BLaER1 treated with 17β-estradiol and CSF1 and Interleukin-3, amounts not matched to agents 10 nM and 100 nM (cell line): ENCODE measurements at regions not wholly inside any gene's neighbourhood (a gene's known extent, or its start where the extent isn't known, plus 50 kb on each side); places are given as distances from the start of the nearest gene placed in this dataset.

Experiments used
- H3K27ac ChIP-seq, 11 experiments: shearing (Covaris generic); formaldehyde crosslinking; 2 replicates each; pipeline ENCODE4 v1.8.1; 2022
- H3K27me3 ChIP-seq, 11 experiments: shearing (Covaris generic); formaldehyde crosslinking; 2 replicates each; pipeline ENCODE4 v1.8.1; 2022
- H3K36me3 ChIP-seq, 11 experiments: shearing (Covaris generic); formaldehyde crosslinking; 2 replicates each; pipeline ENCODE4 v1.8.1; 2022
- H3K4me1 ChIP-seq, 10 experiments: shearing (Covaris generic); formaldehyde crosslinking; 2 replicates each; pipeline ENCODE4 v1.8.1; 2022
- H3K4me2 ChIP-seq, 11 experiments: shearing (Covaris generic); formaldehyde crosslinking; 2 replicates each; pipeline ENCODE4 v1.8.1; 2022
- H3K4me3 ChIP-seq, 10 experiments: shearing (Covaris generic); formaldehyde crosslinking; 2 replicates each; pipeline ENCODE4 v1.8.1; 2022
- H3K9ac ChIP-seq, 11 experiments: shearing (Covaris generic); formaldehyde crosslinking; 2 replicates each; pipeline ENCODE4 v1.8.1; 2022
- H3K9me3 ChIP-seq, 11 experiments: shearing (Covaris generic); formaldehyde crosslinking; replicated peaks in 1 of 11; 2 replicates each; pipeline ENCODE4 v1.8.1; 2022
- H4K20me1 ChIP-seq, 11 experiments: shearing (Covaris generic); formaldehyde crosslinking; 2 replicates each; pipeline ENCODE4 v1.8.1; 2022
- Cebpa-rat ChIP-seq, 11 experiments: shearing (Covaris generic); IDR thresholded peaks; 2 replicates each; pipeline ENCODE4 v1.8.1; 2022

DNA sequence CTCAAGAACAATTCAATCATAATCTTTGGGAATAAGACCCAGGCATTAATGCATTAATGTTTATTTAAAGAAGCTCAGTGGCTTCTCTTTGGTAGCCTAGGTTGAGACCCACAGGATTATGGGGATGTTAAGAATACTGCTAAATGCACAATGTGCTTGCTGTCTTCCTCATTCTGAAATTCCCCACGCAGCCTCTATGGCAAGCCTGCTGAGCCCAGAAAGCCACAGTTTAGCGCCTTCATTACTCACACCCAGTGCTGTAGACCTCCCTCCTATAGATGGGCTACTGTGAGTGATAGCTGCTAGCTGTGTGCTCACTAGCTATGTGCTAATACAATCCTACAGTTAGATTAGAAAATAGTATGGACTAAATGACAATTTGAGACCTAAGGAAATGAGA is 90.6 kb downstream of the TNFSF13B start:
- no peak overlapping the region for H3K27ac ChIP-seq
- no peaks in the 10 kb centered on the region; a peak in 1 of 22 replicates for H3K9me3 ChIP-seq
- TF ChIP-seq Cebpa-rat (IDR thresholded peaks at IDR 0.05): no peak
- H3K4me3 ChIP-seq: no peak overlapping the region
- H3K4me1 ChIP-seq: peaks cover 0 to 7% (median 0%) of the 10 kb centered on the region in 10 experiments; a peak in 1 of 20 replicates
- no peak overlapping the region for H3K4me2 ChIP-seq
- no peaks in the 10 kb centered on the region for H4K20me1 ChIP-seq
- no peaks in the 10 kb centered on the region for H3K36me3 ChIP-seq
- no peaks in the 10 kb centered on the region for H3K27me3 ChIP-seq
- no peak overlapping the region for H3K9ac ChIP-seq

DNA sequence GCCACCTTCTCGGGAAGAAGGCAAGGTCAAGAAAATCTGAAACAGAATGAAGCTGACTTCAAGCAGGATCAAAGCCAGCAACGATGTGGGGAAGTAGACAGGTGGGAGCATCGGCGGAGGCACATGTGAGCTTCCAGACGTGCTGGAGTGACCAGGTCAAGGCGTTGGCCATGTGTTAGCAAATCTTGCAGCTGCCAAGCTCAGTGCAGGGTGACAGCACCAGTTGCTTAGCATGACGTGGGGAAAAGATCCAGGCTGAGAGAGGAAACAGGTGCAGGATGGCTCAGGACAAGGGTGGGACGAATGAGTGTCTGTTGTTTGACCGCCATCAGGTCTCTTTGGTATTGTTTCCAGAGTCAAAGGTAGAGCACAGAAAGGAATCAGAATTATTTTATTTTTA is 92.3 kb downstream of the TNFSF13B start:
- no peak overlapping the region for H3K9ac ChIP-seq
- peaks cover 0 to 8% (median 0%) of the 10 kb centered on the region in 10 experiments; a peak in 2 of 20 replicates for H3K4me1 ChIP-seq
- H3K4me2 ChIP-seq: no peak overlapping the region
- TF ChIP-seq Cebpa-rat (IDR thresholded peaks at IDR 0.05): no peak
- no peaks in the 10 kb centered on the region for H3K27me3 ChIP-seq
- no peaks in the 10 kb centered on the region; a peak in 1 of 22 replicates for H3K9me3 ChIP-seq
- H4K20me1 ChIP-seq: no peaks in the 10 kb centered on the region
- H3K36me3 ChIP-seq: no peaks in the 10 kb centered on the region
- H3K4me3 ChIP-seq: no peak overlapping the region
- no peak overlapping the region for H3K27ac ChIP-seq

DNA sequence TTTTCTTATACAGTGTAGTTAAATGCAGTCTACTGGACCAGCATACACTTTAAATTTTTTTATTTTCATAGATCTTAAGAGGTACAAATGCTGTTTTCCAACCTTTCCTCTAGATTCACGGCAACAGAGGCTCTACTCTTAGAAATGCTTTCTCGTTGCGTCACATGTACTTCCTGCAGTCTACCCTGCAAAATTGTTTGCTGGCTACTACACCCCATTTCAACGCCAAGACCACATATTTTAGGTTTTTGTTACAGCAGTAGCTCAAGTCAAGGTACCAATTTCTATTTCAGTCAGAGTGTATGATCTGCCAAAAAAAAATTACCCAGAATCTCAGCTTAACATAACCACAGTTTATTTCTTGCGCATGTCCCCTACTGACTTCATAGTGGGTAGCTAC is 94.1 kb downstream of the TNFSF13B start:
- no peak overlapping the region for H3K9ac ChIP-seq
- H3K4me2 ChIP-seq: no peak overlapping the region
- H3K27ac ChIP-seq: no peak overlapping the region
- peaks cover 0 to 20% (median 2%) of the 10 kb centered on the region in 10 experiments; a peak in 8 of 20 replicates for H3K4me1 ChIP-seq
- no peaks in the 10 kb centered on the region; a peak in 1 of 22 replicates for H3K9me3 ChIP-seq
- H3K27me3 ChIP-seq: no peaks in the 10 kb centered on the region
- H3K4me3 ChIP-seq: no peak overlapping the region
- H4K20me1 ChIP-seq: no peaks in the 10 kb centered on the region
- no peaks in the 10 kb centered on the region for H3K36me3 ChIP-seq
- TF ChIP-seq Cebpa-rat (IDR thresholded peaks at IDR 0.05): no peak

DNA sequence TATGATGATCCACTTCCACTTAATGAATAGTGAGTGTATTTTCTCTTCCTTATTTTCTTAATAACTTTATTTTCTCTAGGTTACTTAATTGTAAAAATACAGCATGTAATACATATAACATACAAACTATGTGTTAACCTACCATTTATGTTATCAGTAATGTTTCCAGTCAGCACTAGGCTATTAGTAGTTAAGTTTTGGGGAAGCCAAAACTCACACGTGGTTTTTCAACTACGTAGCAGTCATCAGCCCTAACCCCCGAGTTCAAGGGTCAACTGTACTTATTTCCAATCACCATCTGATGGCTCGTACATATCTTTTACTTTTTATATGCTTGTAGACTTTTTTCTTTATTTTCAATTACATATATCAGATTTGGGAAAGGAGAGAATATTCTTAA is 95.7 kb downstream of the TNFSF13B start:
- no peak for TF ChIP-seq Cebpa-rat (IDR thresholded peaks at IDR 0.05)
- no peak overlapping the region for H3K4me2 ChIP-seq
- H3K4me1 ChIP-seq: peaks cover 0 to 31% (median 2%) of the 10 kb centered on the region in 10 experiments; a peak in 8 of 20 replicates

DNA sequence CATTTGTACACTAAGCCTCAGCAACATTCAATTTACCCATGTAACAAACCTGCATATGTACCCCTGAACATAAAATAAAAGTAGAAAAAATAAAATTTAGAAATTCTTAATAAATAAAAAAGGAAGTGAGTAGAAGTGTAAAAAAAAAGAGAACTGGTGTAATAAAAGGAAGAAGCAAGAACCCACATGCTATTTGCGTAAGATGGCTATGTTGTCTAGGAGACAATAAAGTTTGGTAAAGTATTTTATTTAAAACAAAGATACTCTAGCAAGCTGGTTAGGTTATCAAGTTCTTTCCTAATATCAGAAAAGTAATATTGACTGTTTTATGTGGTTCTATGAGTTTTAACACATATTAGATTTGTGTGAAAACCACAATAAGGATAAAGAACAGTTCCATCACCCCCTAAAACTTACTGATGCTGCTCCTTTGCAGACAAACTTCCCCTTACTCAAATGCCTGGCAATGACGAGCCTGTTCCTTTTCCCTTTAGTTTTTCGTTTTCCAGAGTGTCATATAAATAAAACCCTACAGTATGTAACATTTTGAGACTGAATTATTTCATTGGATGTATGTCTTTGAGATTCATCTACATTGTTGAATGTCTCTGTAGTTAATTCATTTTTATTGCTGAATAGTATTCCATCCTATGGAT is 98.9 kb downstream of the TNFSF13B start:
- Histone ChIP-seq H3K27me3 (no peaks in the 10 kb centered on the region), H3K27ac (peak overlapping the region in 7 of 11 experiments; percentile 5 to 78 (median 59); a peak in 10 of 22 replicates), H4K20me1 (no peaks in the 10 kb centered on the region), H3K4me1 (peaks cover 0 to 31% (median 2%) of the 10 kb centered on the region in 10 experiments; a peak in 8 of 20 replicates), H3K36me3 (no peaks in the 10 kb centered on the region), H3K9ac (peak overlapping the region in 1 of 11 experiments; percentile 45; a peak in 2 of 22 replicates), H3K9me3 (peaks cover 0 to 4% (median 0%) of the 10 kb centered on the region in 11 experiments; a peak in 1 of 22 replicates), H3K4me2 (peak overlapping the region in 5 of 11 experiments; percentile 35 to 71 (median 45); a peak in 7 of 22 replicates), H3K4me3 (no peak overlapping the region)
- no peak for TF ChIP-seq Cebpa-rat (IDR thresholded peaks at IDR 0.05)

More for the DNA sequence above, 95.7 kb downstream of the TNFSF13B start:
- Histone ChIP-seq H3K27me3 (no peaks in the 10 kb centered on the region), H4K20me1 (no peaks in the 10 kb centered on the region), H3K27ac (no peak overlapping the region), H3K9me3 (0 out of 22 replicates have a peak, but pooled peaks cover 0 to 4% (median 0%) of the 10 kb centered on the region in 11 experiments), H3K4me3 (no peak overlapping the region), H3K36me3 (no peaks in the 10 kb centered on the region), H3K9ac (no peak overlapping the region)

DNA sequence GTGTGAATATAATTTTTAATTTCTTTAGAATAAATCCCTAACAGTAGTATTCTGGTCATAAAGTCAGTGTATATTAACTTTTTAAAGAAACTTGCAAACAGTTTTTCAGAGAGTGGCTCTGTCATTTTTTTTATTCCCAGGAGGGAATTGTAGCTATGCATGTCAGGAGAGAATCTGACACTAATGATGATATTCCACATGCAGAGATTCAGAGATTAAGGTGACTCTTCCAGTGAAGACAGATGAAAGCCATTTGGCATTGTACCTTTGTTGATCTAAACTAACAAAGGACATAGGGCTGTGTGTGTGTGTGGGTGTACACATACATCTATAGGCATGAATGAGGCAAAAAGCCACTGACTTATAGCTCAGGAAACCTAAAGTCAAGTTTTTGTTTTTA is 99.9 kb downstream of the TNFSF13B start:
- Histone ChIP-seq H3K9me3 (peaks cover 0 to 4% (median 0%) of the 10 kb centered on the region in 11 experiments; a peak in 1 of 22 replicates), H3K4me2 (peak overlapping the region in 3 of 11 experiments; percentile 44 to 71 (median 65); a peak in 4 of 22 replicates), H3K9ac (peak overlapping the region in 1 of 11 experiments; percentile 26; a peak in 1 of 22 replicates), H3K4me3 (no peak overlapping the region), H3K27me3 (no peaks in the 10 kb centered on the region), H4K20me1 (no peaks in the 10 kb centered on the region), H3K36me3 (no peaks in the 10 kb centered on the region), H3K4me1 (peaks cover 0 to 31% (median 2%) of the 10 kb centered on the region in 10 experiments; a peak in 8 of 20 replicates), H3K27ac (peak overlapping the region in 3 of 11 experiments; percentile 63 to 78 (median 75); a peak in 3 of 22 replicates)
- no peak for TF ChIP-seq Cebpa-rat (IDR thresholded peaks at IDR 0.05)

DNA sequence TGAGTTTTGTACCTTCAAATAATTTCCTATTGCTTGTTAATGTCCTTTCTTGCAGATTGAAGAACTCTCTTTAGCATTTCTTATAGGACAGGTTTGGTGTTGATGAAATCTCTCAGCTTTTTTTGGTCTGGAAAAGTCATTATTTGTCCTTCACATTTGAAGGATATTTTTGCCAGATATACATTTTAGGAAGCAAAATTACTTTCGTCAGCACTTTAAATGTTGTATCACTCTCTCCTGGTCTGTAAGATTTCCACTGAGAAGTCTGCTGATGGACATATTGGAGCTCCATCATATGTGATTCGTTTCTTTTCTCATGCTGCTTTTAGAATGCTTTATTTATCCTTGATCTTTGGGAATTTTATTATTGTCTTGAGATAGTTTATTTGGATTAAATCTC is 105.5 kb downstream of the TNFSF13B start:
- no peaks in the 10 kb centered on the region for H4K20me1 ChIP-seq
- H3K9me3 ChIP-seq: peaks cover 0 to 5% (median 0%) of the 10 kb centered on the region in 11 experiments; a peak in 1 of 22 replicates
- H3K4me3 ChIP-seq: no peak overlapping the region
- H3K9ac ChIP-seq: no peak overlapping the region
- H3K27me3 ChIP-seq: no peaks in the 10 kb centered on the region
- no peaks in the 10 kb centered on the region for H3K36me3 ChIP-seq
- H3K4me1 ChIP-seq: no peaks in the 10 kb centered on the region
- no peak overlapping the region for H3K27ac ChIP-seq
- no peak for TF ChIP-seq Cebpa-rat (IDR thresholded peaks at IDR 0.05)
- H3K4me2 ChIP-seq: no peak overlapping the region

DNA sequence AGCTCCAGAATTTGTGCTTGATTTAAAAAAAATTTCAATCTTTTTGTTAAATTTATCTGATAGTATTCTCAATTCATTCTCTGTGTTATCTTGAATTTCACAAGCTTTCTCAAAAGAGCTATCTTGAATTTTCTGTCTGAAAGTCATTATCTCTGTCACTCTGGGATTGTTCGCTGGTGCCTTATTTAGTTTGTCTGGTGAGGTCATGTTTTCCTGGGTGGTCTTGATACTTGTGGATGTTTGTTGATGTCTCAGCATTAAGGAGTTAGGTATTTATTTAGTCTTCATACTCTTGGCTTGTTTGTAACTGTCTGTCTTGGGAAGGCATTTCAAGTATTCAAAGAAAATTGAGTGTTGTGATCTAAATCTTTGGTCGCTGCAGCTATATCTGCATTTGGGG is 106.3 kb downstream of the TNFSF13B start:
- no peak overlapping the region for H3K4me2 ChIP-seq
- no peak overlapping the region for H3K27ac ChIP-seq
- peaks cover 0 to 5% (median 0%) of the 10 kb centered on the region in 11 experiments; a peak in 1 of 22 replicates for H3K9me3 ChIP-seq
- H3K9ac ChIP-seq: no peak overlapping the region
- no peaks in the 10 kb centered on the region for H3K4me1 ChIP-seq
- H3K4me3 ChIP-seq: no peak overlapping the region
- H3K36me3 ChIP-seq: no peaks in the 10 kb centered on the region
- no peaks in the 10 kb centered on the region for H4K20me1 ChIP-seq
- no peak for TF ChIP-seq Cebpa-rat (IDR thresholded peaks at IDR 0.05)
- H3K27me3 ChIP-seq: no peaks in the 10 kb centered on the region

DNA sequence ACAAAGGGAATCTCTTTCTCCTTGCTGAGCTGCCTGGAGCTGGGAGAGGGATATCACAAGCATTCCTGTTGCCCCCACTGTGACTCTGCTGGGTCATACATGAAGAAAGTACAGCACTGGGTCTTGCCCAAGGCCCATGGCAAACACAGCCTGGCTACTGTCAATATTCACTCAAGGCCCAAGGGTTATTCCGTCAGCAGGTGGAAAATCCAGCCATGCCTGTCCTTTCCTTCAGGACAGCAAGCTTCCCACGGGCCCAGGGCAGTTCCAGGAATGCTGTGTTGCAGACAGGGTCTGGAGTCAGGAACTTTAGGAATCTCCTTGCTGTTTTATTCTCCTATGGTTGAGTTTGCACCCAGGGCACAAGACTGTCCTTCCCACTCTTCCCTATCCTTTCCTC is 106.8 kb downstream of the TNFSF13B start:
- no peaks in the 10 kb centered on the region for H3K36me3 ChIP-seq
- H3K9ac ChIP-seq: no peak overlapping the region
- no peaks in the 10 kb centered on the region for H3K4me1 ChIP-seq
- no peak overlapping the region for H3K4me2 ChIP-seq
- H4K20me1 ChIP-seq: no peaks in the 10 kb centered on the region
- no peak overlapping the region for H3K4me3 ChIP-seq
- H3K27me3 ChIP-seq: no peaks in the 10 kb centered on the region
- no peak overlapping the region for H3K27ac ChIP-seq
- peaks cover 0 to 5% (median 0%) of the 10 kb centered on the region in 11 experiments; a peak in 1 of 22 replicates for H3K9me3 ChIP-seq
- no peak for TF ChIP-seq Cebpa-rat (IDR thresholded peaks at IDR 0.05)
